ENCODE measurements at regions not wholly inside any gene's neighbourhood (a gene's known extent, or its start where the extent isn't known, plus 50 kb on each side); places are given as distances from the start of the nearest gene placed in this dataset.

DNA sequence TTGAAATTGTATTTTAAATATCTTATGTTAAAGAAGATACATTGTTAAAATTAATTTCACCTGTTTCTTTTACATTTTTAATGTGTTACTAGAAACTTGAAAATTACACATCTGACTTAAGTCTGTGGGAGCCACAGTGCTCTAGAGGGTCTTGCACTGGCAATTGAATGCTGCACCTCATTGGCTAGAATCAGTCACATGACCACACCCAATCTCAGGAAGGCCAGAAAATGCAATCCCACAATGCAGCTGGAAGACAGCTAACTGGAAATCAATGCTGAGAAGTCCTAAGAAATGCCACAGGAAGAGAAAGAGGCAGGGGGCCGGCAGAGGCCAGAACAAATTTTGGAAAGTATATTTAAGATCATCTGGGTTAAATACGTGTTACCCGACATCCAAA lies 189.2 kb upstream of the POU3F3 start:
- H3K27ac ChIP-seq = no peak overlapping the region
- TF ChIP-seq, protein P1, sequence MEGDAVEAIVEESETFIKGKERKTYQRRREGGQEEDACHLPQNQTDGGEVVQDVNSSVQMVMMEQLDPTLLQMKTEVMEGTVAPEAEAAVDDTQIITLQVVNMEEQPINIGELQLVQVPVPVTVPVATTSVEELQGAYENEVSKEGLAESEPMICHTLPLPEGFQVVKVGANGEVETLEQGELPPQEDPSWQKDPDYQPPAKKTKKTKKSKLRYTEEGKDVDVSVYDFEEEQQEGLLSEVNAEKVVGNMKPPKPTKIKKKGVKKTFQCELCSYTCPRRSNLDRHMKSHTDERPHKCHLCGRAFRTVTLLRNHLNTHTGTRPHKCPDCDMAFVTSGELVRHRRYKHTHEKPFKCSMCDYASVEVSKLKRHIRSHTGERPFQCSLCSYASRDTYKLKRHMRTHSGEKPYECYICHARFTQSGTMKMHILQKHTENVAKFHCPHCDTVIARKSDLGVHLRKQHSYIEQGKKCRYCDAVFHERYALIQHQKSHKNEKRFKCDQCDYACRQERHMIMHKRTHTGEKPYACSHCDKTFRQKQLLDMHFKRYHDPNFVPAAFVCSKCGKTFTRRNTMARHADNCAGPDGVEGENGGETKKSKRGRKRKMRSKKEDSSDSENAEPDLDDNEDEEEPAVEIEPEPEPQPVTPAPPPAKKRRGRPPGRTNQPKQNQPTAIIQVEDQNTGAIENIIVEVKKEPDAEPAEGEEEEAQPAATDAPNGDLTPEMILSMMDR (conservative IDR thresholded peaks at IDR 0.05) = no peak

DNA sequence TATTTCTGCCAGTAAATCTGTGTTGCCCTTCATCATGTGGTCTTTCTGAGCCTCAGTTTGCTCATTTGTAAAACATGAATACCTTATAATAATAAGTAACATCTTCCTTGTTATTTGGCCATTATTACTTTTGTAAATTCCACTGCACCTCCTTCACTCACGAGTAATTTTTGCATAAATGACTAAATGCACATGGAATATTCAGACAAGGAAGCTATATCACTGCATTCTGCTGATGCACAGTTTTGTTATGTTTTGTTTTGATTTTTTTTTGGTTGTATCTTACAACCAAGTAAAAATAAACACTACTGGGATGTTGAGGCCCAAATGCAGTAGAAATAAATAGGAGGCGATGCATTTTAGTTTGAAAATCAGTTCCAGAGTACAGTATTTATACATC lies 185.3 kb upstream of the POU3F3 start:
- no peak overlapping the region for H3K27ac ChIP-seq
- TF ChIP-seq, protein P1 (conservative IDR thresholded peaks at IDR 0.05) = no peak

DNA sequence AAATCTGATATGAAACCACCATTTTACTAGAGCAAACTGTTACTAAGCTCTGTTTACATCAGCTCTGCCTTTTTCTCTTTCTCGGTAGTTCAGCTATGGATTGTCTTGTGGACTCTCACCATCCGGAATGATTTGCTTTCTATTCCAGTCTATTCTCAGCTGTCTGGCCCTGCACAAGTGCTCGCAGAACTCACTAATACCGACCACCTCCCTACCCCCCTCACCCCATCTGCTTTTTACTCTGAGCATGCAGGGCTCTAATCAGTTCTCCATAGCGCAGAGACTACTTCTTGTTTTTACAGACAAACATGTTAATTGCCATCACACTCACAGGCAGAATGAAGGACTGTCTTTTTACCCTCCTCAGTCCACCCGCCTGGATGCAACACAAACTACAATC lies 180.7 kb upstream of the POU3F3 start:
- TF ChIP-seq, protein P1 (conservative IDR thresholded peaks at IDR 0.05) = no peak
- peak overlapping the region; percentile 58 for H3K27ac ChIP-seq

DNA sequence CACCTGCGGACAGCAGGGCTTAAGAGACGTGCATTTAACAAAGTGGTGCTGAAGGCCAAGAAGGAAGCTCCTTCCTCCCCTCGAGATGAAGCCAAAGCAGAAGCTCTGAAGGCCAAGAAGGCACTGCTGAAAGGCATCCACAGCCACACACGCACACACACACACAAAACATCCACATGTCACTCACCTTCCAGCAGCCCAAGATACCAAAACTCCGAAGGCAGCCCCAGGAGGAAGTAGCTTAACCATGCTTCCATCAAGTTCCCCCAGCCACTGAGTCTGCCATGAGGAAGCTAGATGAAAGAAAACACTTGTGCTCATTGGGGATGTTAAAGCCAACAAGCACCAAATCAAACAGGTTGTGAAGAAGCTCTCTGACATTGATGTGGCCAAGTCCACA lies 175.7 kb upstream of the POU3F3 start:
- TF ChIP-seq, protein P1 (conservative IDR thresholded peaks at IDR 0.05) = no peak
- H3K27ac ChIP-seq = no peak overlapping the region

DNA sequence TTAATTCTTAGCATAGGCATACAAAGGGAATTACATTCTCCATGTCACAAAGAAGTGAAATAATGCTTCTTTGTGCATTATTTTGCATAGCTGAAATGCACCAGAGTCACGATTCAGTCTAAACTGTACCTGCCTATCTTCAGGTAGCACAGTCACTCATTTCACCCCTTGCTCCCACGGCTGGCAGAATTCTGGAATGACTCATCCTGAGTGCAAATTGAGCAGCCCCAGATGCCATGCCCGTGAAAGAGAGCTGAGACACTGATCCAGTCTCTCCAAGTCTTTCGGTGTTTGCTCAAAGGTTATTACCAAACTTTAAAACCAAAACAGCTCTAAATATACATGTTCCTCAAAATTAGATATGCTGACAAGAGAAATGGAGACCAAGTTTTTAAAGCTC lies 168.3 kb upstream of the POU3F3 start:
- peak overlapping the region; percentile 64 for H3K27ac ChIP-seq
- TF ChIP-seq, protein P1 (conservative IDR thresholded peaks at IDR 0.05) = no peak

DNA sequence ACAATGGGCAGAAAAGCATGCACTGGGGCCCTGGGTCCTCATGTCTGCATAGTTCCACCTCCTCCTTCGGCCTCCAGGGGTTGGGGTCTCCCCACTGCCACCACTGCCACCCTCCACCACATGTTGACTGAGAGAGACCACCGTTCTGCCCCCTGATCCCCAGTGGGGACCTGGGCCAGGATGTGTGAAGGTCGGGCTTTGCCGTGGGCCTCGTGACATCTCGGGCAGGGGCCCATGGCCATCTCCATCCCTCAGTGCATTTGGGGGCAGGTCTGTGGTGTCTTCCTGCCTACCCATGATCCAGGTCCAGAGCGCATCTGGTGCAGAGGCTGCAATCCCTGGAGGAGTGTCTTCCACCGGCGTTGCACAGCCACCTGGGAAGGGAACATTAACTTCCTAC lies 166.8 kb upstream of the POU3F3 start:
- peak overlapping the region; percentile 64; the same call in 1 of the 2 replicates for H3K27ac ChIP-seq
- TF ChIP-seq, protein P1 (conservative IDR thresholded peaks at IDR 0.05) = no peak

DNA sequence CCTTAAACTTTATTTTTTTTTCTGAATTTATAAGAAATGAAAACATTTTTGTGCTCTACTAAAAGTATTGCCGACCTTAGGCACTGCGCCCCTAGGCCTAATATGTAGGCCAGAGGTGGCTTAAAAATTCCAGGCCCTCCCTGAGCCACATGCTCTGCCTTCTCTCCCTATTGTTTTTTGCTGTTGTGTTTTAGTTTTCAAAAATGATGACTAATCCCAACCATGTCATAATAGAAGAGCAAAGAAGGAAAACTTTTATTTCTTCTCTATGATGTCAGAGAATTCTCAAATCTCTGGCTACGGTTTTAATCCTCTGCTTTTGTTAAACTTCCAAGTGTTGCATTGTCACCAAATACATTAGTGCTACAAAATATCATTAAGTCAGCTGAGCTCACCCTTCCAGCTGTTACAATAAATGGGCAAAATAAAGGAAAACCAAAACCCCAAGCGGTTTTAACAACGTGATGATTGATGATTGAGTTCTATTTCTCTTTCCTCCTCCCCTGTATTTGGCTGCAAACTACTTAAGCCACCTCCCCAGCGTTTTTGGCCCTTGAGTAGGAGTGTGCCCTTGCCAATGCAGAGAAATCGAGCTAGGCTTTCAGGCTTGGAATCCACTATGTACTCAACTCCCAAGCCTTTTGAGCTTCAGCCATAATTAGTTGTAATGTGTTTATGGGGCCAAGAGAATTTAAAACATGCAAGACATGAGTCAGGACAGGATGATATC lies 163.5 kb upstream of the POU3F3 start:
- TF ChIP-seq, protein P1 (conservative IDR thresholded peaks at IDR 0.05) = no peak
- no peak overlapping the region for H3K27ac ChIP-seq
